HL-60 (cell line): ENCODE measurements at regions not wholly inside any gene's neighbourhood (a gene's known extent, or its start where the extent isn't known, plus 50 kb on each side); places are given as distances from the start of the nearest gene placed in this dataset.

Experiments
- POLR2AphosphoS5 ChIP-seq: IDR thresholded peaks from 2 replicates; pipeline ENCODE4 v1.6.1; 2012; ENCODE audit warnings: low read depth
- SPI1 ChIP-seq: IDR thresholded peaks from 2 replicates; pipeline ENCODE4 v1.6.1; 2012; ENCODE audit warnings: low read depth, mild to moderate bottlenecking, borderline replicate concordance
- TF ChIP-seq, protein P1 (sequence below): IDR thresholded peaks from one replicate; pipeline ENCODE4 v1.5.1; 2011; ENCODE audit warnings: low read length, control low read depth, inconsistent platforms; ENCODE audit not compliant: insufficient read depth
- TF ChIP-seq, protein P2 (sequence below): IDR thresholded peaks from 2 replicates; pipeline ENCODE4 v1.6.1; 2012; ENCODE audit warnings: low read depth; ENCODE audit not compliant: insufficient replicate concordance

DNA sequence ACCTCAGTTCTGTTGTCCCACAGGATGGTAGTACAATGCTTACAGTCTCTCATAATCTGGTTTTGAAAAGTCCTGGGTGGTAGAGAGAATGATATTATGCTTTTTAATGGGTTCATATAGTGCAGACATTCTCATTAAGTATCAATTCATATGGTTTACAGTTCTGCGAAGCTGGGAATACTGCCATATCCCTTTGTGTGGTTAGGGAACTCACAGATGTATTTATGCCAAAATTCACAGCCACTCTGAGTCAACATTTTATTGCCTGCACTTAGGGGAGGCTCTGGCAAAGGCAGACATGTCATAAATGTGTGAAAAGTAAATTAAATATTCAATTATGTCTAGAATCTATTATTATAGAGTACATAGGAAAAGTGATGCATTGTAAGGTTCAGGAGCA, 808.2 kb downstream of the SUCLG1 start:
- TF ChIP-seq, protein P1, sequence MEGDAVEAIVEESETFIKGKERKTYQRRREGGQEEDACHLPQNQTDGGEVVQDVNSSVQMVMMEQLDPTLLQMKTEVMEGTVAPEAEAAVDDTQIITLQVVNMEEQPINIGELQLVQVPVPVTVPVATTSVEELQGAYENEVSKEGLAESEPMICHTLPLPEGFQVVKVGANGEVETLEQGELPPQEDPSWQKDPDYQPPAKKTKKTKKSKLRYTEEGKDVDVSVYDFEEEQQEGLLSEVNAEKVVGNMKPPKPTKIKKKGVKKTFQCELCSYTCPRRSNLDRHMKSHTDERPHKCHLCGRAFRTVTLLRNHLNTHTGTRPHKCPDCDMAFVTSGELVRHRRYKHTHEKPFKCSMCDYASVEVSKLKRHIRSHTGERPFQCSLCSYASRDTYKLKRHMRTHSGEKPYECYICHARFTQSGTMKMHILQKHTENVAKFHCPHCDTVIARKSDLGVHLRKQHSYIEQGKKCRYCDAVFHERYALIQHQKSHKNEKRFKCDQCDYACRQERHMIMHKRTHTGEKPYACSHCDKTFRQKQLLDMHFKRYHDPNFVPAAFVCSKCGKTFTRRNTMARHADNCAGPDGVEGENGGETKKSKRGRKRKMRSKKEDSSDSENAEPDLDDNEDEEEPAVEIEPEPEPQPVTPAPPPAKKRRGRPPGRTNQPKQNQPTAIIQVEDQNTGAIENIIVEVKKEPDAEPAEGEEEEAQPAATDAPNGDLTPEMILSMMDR = no peak
- no peak for TF ChIP-seq POLR2AphosphoS5
- TF ChIP-seq, protein P2, sequence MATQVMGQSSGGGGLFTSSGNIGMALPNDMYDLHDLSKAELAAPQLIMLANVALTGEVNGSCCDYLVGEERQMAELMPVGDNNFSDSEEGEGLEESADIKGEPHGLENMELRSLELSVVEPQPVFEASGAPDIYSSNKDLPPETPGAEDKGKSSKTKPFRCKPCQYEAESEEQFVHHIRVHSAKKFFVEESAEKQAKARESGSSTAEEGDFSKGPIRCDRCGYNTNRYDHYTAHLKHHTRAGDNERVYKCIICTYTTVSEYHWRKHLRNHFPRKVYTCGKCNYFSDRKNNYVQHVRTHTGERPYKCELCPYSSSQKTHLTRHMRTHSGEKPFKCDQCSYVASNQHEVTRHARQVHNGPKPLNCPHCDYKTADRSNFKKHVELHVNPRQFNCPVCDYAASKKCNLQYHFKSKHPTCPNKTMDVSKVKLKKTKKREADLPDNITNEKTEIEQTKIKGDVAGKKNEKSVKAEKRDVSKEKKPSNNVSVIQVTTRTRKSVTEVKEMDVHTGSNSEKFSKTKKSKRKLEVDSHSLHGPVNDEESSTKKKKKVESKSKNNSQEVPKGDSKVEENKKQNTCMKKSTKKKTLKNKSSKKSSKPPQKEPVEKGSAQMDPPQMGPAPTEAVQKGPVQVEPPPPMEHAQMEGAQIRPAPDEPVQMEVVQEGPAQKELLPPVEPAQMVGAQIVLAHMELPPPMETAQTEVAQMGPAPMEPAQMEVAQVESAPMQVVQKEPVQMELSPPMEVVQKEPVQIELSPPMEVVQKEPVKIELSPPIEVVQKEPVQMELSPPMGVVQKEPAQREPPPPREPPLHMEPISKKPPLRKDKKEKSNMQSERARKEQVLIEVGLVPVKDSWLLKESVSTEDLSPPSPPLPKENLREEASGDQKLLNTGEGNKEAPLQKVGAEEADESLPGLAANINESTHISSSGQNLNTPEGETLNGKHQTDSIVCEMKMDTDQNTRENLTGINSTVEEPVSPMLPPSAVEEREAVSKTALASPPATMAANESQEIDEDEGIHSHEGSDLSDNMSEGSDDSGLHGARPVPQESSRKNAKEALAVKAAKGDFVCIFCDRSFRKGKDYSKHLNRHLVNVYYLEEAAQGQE = no peak
- no peak for TF ChIP-seq SPI1
